SK-N-SH (cell line): ENCODE measurements at regions not wholly inside any gene's neighbourhood (a gene's known extent, or its start where the extent isn't known, plus 50 kb on each side); places are given as distances from the start of the nearest gene placed in this dataset.

ENCODE experiments used
- CTCF ChIA-PET: fragments of 300-600, 350-600 bp; formaldehyde crosslinking; extraction: SDS; loops from one replicate; lab custom pipeline; 2021; lab: Yijun Ruan, JAX
- POLR2A ChIA-PET: fragments of 350-600 bp; sonication (Branson Sonifier 250); formaldehyde crosslinking; extraction: SDS; loops from one replicate; lab custom pipeline; 2020; ENCODE audit warnings: antibody characterized with exemption, inconsistent platforms; lab: Yijun Ruan, JAX
- DNase-seq: peaks from one replicate; pipeline ENCODE4 v3.0.0; 2012
- H2AFZ ChIP-seq: fragments of 200-600 bp; sonication (generic); 2 replicates; pipeline ENCODE4 v1.8.1; 2016; ENCODE audit warnings: antibody characterized with exemption, mild to moderate bottlenecking, low read depth
- H3F3A ChIP-seq: fragments of 200-600 bp; sonication (generic); replicated peaks from 2 replicates; pipeline ENCODE3; 2016; ENCODE audit warnings: antibody characterized with exemption, mild to moderate bottlenecking; ENCODE audit not compliant: insufficient read depth
- H3K27ac ChIP-seq, 2 experiments: fragments of 200-500 bp in 1 of 2; fragments of 200-600 bp in 1 of 2; sonication (Bioruptor generic) in 1 of 2; sonication (generic), shearing (Covaris generic) in 1 of 2; 2 replicates each; pipeline versions ENCODE4 v1.5.1 to v1.6.1; 2014 to 2016; ENCODE audit warnings: low read depth in 2 of 2, inconsistent platforms in 1 of 2, low read length in 1 of 2, mild to moderate bottlenecking in 1 of 2, mixed read lengths in 1 of 2
- H3K27me3 ChIP-seq: fragments of 200-600 bp; sonication (generic), shearing (Covaris generic); 2 replicates; pipeline ENCODE4 v1.6.1; 2016; ENCODE audit warnings: mixed run types; ENCODE audit not compliant: insufficient read depth
- H3K36me3 ChIP-seq, 2 experiments: fragments of 200-500 bp in 1 of 2; fragments of 200-600 bp in 1 of 2; sonication (Bioruptor generic) in 1 of 2; sonication (generic) in 1 of 2; replicated peaks in 1 of 2; 2 replicates each; pipeline versions ENCODE3 to v1.5.1; 2014 to 2016; ENCODE audit warnings: low read length in 1 of 2, mild to moderate bottlenecking in 1 of 2; ENCODE audit not compliant: insufficient read depth in 2 of 2, control insufficient read depth in 1 of 2
- H3K4me1 ChIP-seq, 2 experiments: fragments of 200-500 bp in 1 of 2; fragments of 200-600 bp in 1 of 2; sonication (Bioruptor generic) in 1 of 2; sonication (generic), shearing (Covaris generic) in 1 of 2; 2 replicates each; pipeline versions ENCODE4 v1.5.1 to v1.6.1; 2014 to 2016; ENCODE audit warnings: low read depth in 1 of 2, low read length in 1 of 2, mixed run types in 1 of 2; ENCODE audit not compliant: insufficient read depth in 2 of 2, control insufficient read depth in 1 of 2
- H3K4me2 ChIP-seq: fragments of 200-600 bp; sonication (generic), shearing (Covaris generic); 2 replicates; pipeline ENCODE4 v1.6.1; 2017; ENCODE audit warnings: mixed run types
- H3K4me3 ChIP-seq, 2 experiments: fragments of 200-500 bp in 1 of 2; fragments of 200-600 bp in 1 of 2; sonication (Bioruptor generic) in 1 of 2; sonication (generic), shearing (Covaris generic) in 1 of 2; 2 replicates each; pipeline versions ENCODE4 v1.5.1 to v1.8.1; 2014 to 2016; ENCODE audit warnings: low read depth in 2 of 2, inconsistent platforms in 1 of 2, low read length in 1 of 2, mild to moderate bottlenecking in 1 of 2, mixed read lengths in 1 of 2, moderate library complexity in 1 of 2
- H3K79me2 ChIP-seq: fragments of 200-600 bp; sonication (generic); 2 replicates; pipeline ENCODE4 v1.8.1; 2017; ENCODE audit warnings: mild to moderate bottlenecking; ENCODE audit not compliant: insufficient read depth
- H3K9ac ChIP-seq: fragments of 200-600 bp; sonication (generic); 2 replicates; pipeline ENCODE4 v1.6.1; 2017; ENCODE audit warnings: mixed run types
- H3K9me2 ChIP-seq: fragments of 200-600 bp; sonication (generic); 2 replicates; pipeline ENCODE4 v1.6.1; 2017; ENCODE audit warnings: mixed run types
- H3K9me3 ChIP-seq: fragments of 200-600 bp; sonication (generic); 2 replicates; pipeline ENCODE4 v1.6.1; 2017; ENCODE audit warnings: mixed run types, mild to moderate bottlenecking, moderate library complexity
- H4K20me1 ChIP-seq: fragments of 200-600 bp; sonication (generic); 2 replicates; pipeline ENCODE4 v1.6.1; 2017; ENCODE audit warnings: mild to moderate bottlenecking, mixed run types; ENCODE audit not compliant: insufficient read depth
- CTCF ChIP-seq: fragments of 200-600 bp; sonication (generic); IDR thresholded peaks from 2 replicates; pipeline ENCODE4 v1.6.1; 2017; ENCODE audit warnings: antibody characterized with exemption, mild to moderate bottlenecking, moderate library complexity
- EP300 ChIP-seq, 2 experiments: IDR thresholded peaks; 2 replicates each; pipeline versions ENCODE4 v1.4.0 to v1.6.1; 2012; ENCODE audit warnings: borderline replicate concordance in 1 of 2, low read depth in 1 of 2, low read length in 1 of 2
- FOSL2 ChIP-seq: IDR thresholded peaks from 2 replicates; pipeline ENCODE4 v1.4.0; 2012; ENCODE audit warnings: low read depth, mild to moderate bottlenecking, moderate library complexity, borderline replicate concordance
- FOXM1 ChIP-seq: IDR thresholded peaks from 2 replicates; pipeline ENCODE4 v1.4.0; 2012; ENCODE audit warnings: low read depth, mild to moderate bottlenecking
- GABPA ChIP-seq: IDR thresholded peaks from 2 replicates; pipeline ENCODE4 v1.4.0; 2012; ENCODE audit warnings: low read depth, mild to moderate bottlenecking
- GATA2 ChIP-seq: sonication (generic); formaldehyde crosslinking; IDR thresholded peaks from 2 replicates; pipeline ENCODE4 v1.5.0; 2020; ENCODE audit warnings: mild to moderate bottlenecking, missing genetic modification reagents
- IRF3 ChIP-seq: fragments of 150-350 bp; IDR thresholded peaks from 2 replicates; pipeline ENCODE4 v1.6.1; 2016; ENCODE audit warnings: mild to moderate bottlenecking, low read depth, low read length
- MAX ChIP-seq: IDR thresholded peaks from 2 replicates; pipeline ENCODE4 v1.4.0; 2012; ENCODE audit warnings: low read depth
- MEF2A ChIP-seq: IDR thresholded peaks from 2 replicates; pipeline ENCODE4 v1.4.0; 2012; ENCODE audit warnings: low read depth, borderline replicate concordance
- MXI1 ChIP-seq: IDR thresholded peaks from 2 replicates; pipeline ENCODE4 v1.6.1; 2012; ENCODE audit warnings: mild to moderate bottlenecking, low read depth, low read length, improper control_type of control experiment
- NFIC ChIP-seq: IDR thresholded peaks from 2 replicates; pipeline ENCODE4 v1.4.0; 2012; ENCODE audit warnings: borderline replicate concordance
- RCOR1 ChIP-seq: fragments of 150-350 bp; IDR thresholded peaks from 2 replicates; pipeline ENCODE4 v1.6.1; 2017; ENCODE audit warnings: antibody characterized with exemption, low read length
- SIN3A ChIP-seq: IDR thresholded peaks from 2 replicates; pipeline ENCODE4 v1.6.1; 2012; ENCODE audit warnings: low read depth, mild to moderate bottlenecking, low read length, moderate library complexity, borderline replicate concordance
- TAF1 ChIP-seq: IDR thresholded peaks from 2 replicates; pipeline ENCODE4 v1.6.1; 2012; ENCODE audit warnings: low read depth, mild to moderate bottlenecking, low read length, moderate library complexity, borderline replicate concordance
- TEAD4 ChIP-seq: IDR thresholded peaks from 2 replicates; pipeline ENCODE4 v1.4.0; 2012; ENCODE audit warnings: mild to moderate bottlenecking, borderline replicate concordance; ENCODE audit not compliant: insufficient read depth
- ZBTB33 ChIP-seq: IDR thresholded peaks from 2 replicates; pipeline ENCODE4 v1.4.0; 2012; ENCODE audit warnings: low read depth, borderline replicate concordance
- WGBS: methylation state at CpG from one replicate; pipeline ENCODE4 v1.1.6; 2017; ENCODE audit warnings: low lambda C conversion rate; 5-methylcytosine and 5-hydroxymethylcytosine counted together

- ChIA-PET CTCF (no interaction called here), POLR2A (no interaction called here)
- Histone ChIP-seq H3K36me3 (no peaks in the 10 kb centered on the region), H4K20me1 (no peaks in the 10 kb centered on the region), H3K9me2 (no peaks in the 10 kb centered on the region), H3F3A (no peaks in the 10 kb centered on the region), H3K27me3 (no peaks in the 10 kb centered on the region), H3K9me3 (no peaks in the 10 kb centered on the region), H3K27ac (no peak overlapping the region), H3K9ac (no peak overlapping the region), H3K79me2 (no peaks in the 10 kb centered on the region), H2AFZ (no peak overlapping the region), H3K4me2 (no peak overlapping the region), H3K4me1 (no peaks in the 10 kb centered on the region), H3K4me3 (no peak overlapping the region)
- WGBS: 0% methylated on average over 2 of the region's 2 CpGs
- no peak for DNase-seq
- TF ChIP-seq FOSL2: no peak
- no peak for TF ChIP-seq MAX
- TF ChIP-seq SIN3A: no peak
- no peak for TF ChIP-seq CTCF
- no peak for TF ChIP-seq EP300 (IDR thresholded peaks at IDR 0.05; ENCODE audit: borderline replicate concordance in 1 of 2, low read depth in 1 of 2, low read length in 1 of 2)
- TF ChIP-seq GABPA: no peak
- TF ChIP-seq GATA2 (CRISPR knock-in tag): no peak
- TF ChIP-seq TEAD4: no peak
- TF ChIP-seq MXI1: no peak
- TF ChIP-seq MEF2A: no peak
- TF ChIP-seq IRF3: no peak
- TF ChIP-seq TAF1: no peak
- no peak for TF ChIP-seq FOXM1
- TF ChIP-seq NFIC: no peak
- TF ChIP-seq ZBTB33: no peak
- TF ChIP-seq RCOR1: no peak
Observed at GRCh38 chr5:85545129-85545528, 1072.6 kb upstream of the COX7C start.
